ENCODE measurements at regions not wholly inside any gene's neighbourhood (a gene's known extent, or its start where the extent isn't known, plus 50 kb on each side); places are given as distances from the start of the nearest gene placed in this dataset.

DNA sequence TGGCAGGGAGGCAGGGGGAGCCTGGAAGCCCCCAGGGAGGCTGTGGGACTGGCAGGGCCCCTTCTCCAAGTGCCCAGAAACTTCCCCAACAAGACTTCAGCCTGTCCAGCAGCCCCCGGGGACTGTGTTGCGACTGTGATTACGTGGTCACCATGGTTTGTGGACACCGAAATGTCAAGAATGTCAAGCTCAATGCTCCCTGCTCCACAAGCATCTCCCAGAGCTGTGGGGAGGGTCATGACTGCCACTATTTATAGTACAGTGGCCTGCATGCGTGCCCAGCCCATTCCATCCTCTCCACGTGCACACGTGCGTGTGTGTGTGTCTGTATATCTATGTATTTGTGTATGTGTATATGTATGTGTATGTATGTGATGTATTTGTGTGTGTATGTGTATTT is 93.8 kb upstream of the MBOAT2 start:
- ATAC-seq, result no peak
- no peak overlapping the region for H3K27ac ChIP-seq (ENCODE audit: control insufficient read depth, insufficient read depth)
- ChIA-PET CTCF (no interaction called here), RAD21 (ENCODE audit: unreplicated experiment) (interaction anchor here (1.3 kb wide), 1 partner anchor 224 kb away, joined by 3 read pairs; no protein-coding TSS in a partner anchor), POLR2A (interaction anchor here (0.6 kb wide), 1 partner anchor 799 kb away, joined by 4 read pairs; no protein-coding TSS in a partner anchor), SMC1A (ENCODE audit: uncharacterized antibody, unreplicated experiment) (interaction anchor here (1.4 kb wide), 1 partner anchor 112 kb away, joined by 7 read pairs; no protein-coding TSS in a partner anchor)
- WGBS (ENCODE audit: insufficient coverage, insufficient replicate concordance, low lambda C conversion rate, missing lambda C conversion rate), result 91% methylated on average over 8 of the region's 8 CpGs
- no peak for DNase-seq (ENCODE audit: low read depth, low spot score)
- no peaks in the 10 kb centered on the region for H3K9me3 ChIP-seq (replicated peaks; ENCODE audit: control insufficient read depth, insufficient read depth, low read length)
- H3K4me3 ChIP-seq, result no peak overlapping the region
- FAIRE-seq, result no peak
- no peaks in the 10 kb centered on the region for H3K36me3 ChIP-seq (ENCODE audit: control insufficient read depth in 2 of 2, insufficient read depth in 2 of 2, low read length in 1 of 2)
- no peak overlapping the region for H3K4me2 ChIP-seq (ENCODE audit: control insufficient read depth, insufficient read depth)
- in situ Hi-C loops (cut with MboI), result no loop called here
- no peaks in the 10 kb centered on the region for H3K27me3 ChIP-seq (replicated peaks in 1 of 2; ENCODE audit: control insufficient read depth in 2 of 2, insufficient read depth in 2 of 2, low read length in 1 of 2)
- no TSS peak for BruUV-seq (replicated peaks)
- no peaks in the 10 kb centered on the region for H3K79me2 ChIP-seq (ENCODE audit: control insufficient read depth, insufficient read depth, low read length)
- no peak overlapping the region for H3K9ac ChIP-seq (ENCODE audit: control insufficient read depth, insufficient read depth, low read length)
- no peaks in the 10 kb centered on the region for H4K20me1 ChIP-seq (ENCODE audit: control insufficient read depth, insufficient read depth)
- H3K4me1 ChIP-seq (ENCODE audit: control insufficient read depth, insufficient read depth, low read length), result peaks cover 44% of the 10 kb centered on the region
- no peak overlapping the region for H2AFZ ChIP-seq (ENCODE audit: control insufficient read depth, low read depth, low read length)
- intact Hi-C loops (cut with micrococcal nuclease; ENCODE audit: unreplicated experiment), result no loop called here
- TF ChIP-seq PKNOX1 (IDR thresholded peaks at IDR 0.05), result no peak
- TF ChIP-seq JUND (IDR thresholded peaks at IDR 0.05; ENCODE audit: low read depth, low read length), result no peak
- TF ChIP-seq SUZ12 (IDR thresholded peaks at IDR 0.05; ENCODE audit: unreplicated experiment), result no peak
- TF ChIP-seq ZNF207 (IDR thresholded peaks at IDR 0.05; ENCODE audit: borderline replicate concordance), result no peak
- TF ChIP-seq NKRF (conservative IDR thresholded peaks at IDR 0.05), result no peak
- TF ChIP-seq, protein P1, sequence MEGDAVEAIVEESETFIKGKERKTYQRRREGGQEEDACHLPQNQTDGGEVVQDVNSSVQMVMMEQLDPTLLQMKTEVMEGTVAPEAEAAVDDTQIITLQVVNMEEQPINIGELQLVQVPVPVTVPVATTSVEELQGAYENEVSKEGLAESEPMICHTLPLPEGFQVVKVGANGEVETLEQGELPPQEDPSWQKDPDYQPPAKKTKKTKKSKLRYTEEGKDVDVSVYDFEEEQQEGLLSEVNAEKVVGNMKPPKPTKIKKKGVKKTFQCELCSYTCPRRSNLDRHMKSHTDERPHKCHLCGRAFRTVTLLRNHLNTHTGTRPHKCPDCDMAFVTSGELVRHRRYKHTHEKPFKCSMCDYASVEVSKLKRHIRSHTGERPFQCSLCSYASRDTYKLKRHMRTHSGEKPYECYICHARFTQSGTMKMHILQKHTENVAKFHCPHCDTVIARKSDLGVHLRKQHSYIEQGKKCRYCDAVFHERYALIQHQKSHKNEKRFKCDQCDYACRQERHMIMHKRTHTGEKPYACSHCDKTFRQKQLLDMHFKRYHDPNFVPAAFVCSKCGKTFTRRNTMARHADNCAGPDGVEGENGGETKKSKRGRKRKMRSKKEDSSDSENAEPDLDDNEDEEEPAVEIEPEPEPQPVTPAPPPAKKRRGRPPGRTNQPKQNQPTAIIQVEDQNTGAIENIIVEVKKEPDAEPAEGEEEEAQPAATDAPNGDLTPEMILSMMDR (IDR thresholded peaks at IDR 0.05 in 2 of 3, conservative IDR thresholded peaks at IDR 0.05 in 1 of 3; ENCODE audit: control insufficient read depth in 2 of 3, extremely low read depth in 1 of 3, insufficient read depth in 1 of 3, low read depth in 3 of 3, low read length in 3 of 3), result no peak
- TF ChIP-seq ZNF217 (IDR thresholded peaks at IDR 0.05), result no peak
- TF ChIP-seq, protein P2, sequence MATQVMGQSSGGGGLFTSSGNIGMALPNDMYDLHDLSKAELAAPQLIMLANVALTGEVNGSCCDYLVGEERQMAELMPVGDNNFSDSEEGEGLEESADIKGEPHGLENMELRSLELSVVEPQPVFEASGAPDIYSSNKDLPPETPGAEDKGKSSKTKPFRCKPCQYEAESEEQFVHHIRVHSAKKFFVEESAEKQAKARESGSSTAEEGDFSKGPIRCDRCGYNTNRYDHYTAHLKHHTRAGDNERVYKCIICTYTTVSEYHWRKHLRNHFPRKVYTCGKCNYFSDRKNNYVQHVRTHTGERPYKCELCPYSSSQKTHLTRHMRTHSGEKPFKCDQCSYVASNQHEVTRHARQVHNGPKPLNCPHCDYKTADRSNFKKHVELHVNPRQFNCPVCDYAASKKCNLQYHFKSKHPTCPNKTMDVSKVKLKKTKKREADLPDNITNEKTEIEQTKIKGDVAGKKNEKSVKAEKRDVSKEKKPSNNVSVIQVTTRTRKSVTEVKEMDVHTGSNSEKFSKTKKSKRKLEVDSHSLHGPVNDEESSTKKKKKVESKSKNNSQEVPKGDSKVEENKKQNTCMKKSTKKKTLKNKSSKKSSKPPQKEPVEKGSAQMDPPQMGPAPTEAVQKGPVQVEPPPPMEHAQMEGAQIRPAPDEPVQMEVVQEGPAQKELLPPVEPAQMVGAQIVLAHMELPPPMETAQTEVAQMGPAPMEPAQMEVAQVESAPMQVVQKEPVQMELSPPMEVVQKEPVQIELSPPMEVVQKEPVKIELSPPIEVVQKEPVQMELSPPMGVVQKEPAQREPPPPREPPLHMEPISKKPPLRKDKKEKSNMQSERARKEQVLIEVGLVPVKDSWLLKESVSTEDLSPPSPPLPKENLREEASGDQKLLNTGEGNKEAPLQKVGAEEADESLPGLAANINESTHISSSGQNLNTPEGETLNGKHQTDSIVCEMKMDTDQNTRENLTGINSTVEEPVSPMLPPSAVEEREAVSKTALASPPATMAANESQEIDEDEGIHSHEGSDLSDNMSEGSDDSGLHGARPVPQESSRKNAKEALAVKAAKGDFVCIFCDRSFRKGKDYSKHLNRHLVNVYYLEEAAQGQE (IDR thresholded peaks at IDR 0.05; ENCODE audit: low read depth, low read length), result no peak
- no peak for TF ChIP-seq STAT1 (conservative IDR thresholded peaks at IDR 0.05)
- no peak for TF ChIP-seq RFX5 (IDR thresholded peaks at IDR 0.05; ENCODE audit: low read depth, low read length)
- TF ChIP-seq PAX5 (IDR thresholded peaks at IDR 0.05; ENCODE audit: borderline replicate concordance, low read depth, low read length), result no peak
- TF ChIP-seq GABPA (IDR thresholded peaks at IDR 0.05; ENCODE audit: low read depth), result no peak
- no peak for TF ChIP-seq RAD21 (IDR thresholded peaks at IDR 0.05; ENCODE audit: insufficient read depth, low read depth, low read length)
- no peak for TF ChIP-seq TCF3 (IDR thresholded peaks at IDR 0.05; ENCODE audit: borderline replicate concordance, insufficient read depth, low read depth, low read length)
- TF ChIP-seq ZZZ3 (IDR thresholded peaks at IDR 0.05; ENCODE audit: control insufficient read depth, insufficient read length, low read depth), result no peak
- TF ChIP-seq NR2F1 (conservative IDR thresholded peaks at IDR 0.05), result no peak
